GM13976 (cell line): ENCODE measurements at regions not wholly inside any gene's neighbourhood (a gene's known extent, or its start where the extent isn't known, plus 50 kb on each side); places are given as distances from the start of the nearest gene placed in this dataset.

Experiments
- DNase-seq: peaks from one replicate; pipeline ENCODE4 v3.0.0; 2012; ENCODE audit warnings: low spot score
- in situ Hi-C: fragments of 300-500 bp; cut with MboI; formaldehyde crosslinking; loops from one replicate; pipeline ENCODE4 v1.12.0; 2022; ENCODE audit warnings: low sequenced_read_pairs, mixed read lengths, inconsistent platforms; ENCODE audit not compliant: unreplicated experiment
- TF ChIP-seq, protein P1 (sequence below): IDR thresholded peaks from 2 replicates; pipeline ENCODE4 v1.5.1; 2012; ENCODE audit warnings: borderline replicate concordance, mild to moderate bottlenecking; ENCODE audit not compliant: insufficient read depth; ENCODE audit errors: extremely low read depth, missing control alignments, control extremely low read depth

DNA sequence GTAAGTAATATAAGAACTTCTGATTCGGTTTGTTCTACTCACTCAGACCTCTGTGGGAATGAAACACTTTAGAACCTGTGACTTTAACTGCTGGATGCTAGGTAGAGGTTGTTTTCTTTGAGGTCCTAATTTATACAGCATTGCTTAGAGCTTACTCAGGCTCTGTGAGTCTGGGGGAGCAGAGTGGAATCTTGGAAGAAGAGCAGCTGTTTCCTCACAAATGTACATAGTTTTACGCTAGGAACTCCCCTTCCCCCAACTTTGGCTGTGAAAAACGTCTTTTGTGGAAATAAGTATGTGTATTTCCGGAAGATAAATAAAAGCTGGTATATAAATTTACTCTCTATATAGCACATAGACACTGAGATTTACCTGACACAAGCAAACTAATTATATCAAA, 141.4 kb downstream of the NAA11 start:
- in situ Hi-C loops: no loop called here
- no peak for DNase-seq

DNA sequence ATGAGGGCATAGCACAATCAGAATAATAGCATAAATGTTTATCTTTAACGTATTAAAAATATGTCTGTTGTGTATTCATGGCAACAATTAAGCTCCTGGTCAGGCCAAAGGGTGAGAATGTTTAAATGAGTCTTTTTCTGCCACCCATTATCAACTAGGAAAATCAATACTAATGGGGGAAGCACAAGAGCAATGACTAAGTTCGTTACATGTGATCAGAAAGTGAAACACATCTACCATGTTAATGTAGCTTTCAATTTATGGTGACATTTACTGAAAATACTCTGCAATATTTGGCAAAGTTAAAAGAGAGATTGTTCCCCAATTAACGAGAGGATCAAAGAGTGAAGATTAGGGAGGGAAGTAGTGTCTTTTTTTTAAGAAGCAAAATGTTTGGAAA, 143.7 kb downstream of the NAA11 start:
- in situ Hi-C loops: no loop called here
- no peak for DNase-seq
- TF ChIP-seq, protein P1, sequence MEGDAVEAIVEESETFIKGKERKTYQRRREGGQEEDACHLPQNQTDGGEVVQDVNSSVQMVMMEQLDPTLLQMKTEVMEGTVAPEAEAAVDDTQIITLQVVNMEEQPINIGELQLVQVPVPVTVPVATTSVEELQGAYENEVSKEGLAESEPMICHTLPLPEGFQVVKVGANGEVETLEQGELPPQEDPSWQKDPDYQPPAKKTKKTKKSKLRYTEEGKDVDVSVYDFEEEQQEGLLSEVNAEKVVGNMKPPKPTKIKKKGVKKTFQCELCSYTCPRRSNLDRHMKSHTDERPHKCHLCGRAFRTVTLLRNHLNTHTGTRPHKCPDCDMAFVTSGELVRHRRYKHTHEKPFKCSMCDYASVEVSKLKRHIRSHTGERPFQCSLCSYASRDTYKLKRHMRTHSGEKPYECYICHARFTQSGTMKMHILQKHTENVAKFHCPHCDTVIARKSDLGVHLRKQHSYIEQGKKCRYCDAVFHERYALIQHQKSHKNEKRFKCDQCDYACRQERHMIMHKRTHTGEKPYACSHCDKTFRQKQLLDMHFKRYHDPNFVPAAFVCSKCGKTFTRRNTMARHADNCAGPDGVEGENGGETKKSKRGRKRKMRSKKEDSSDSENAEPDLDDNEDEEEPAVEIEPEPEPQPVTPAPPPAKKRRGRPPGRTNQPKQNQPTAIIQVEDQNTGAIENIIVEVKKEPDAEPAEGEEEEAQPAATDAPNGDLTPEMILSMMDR: no peak

More for the DNA sequence above, 141.4 kb downstream of the NAA11 start:
- TF ChIP-seq, protein P1: no peak

DNA sequence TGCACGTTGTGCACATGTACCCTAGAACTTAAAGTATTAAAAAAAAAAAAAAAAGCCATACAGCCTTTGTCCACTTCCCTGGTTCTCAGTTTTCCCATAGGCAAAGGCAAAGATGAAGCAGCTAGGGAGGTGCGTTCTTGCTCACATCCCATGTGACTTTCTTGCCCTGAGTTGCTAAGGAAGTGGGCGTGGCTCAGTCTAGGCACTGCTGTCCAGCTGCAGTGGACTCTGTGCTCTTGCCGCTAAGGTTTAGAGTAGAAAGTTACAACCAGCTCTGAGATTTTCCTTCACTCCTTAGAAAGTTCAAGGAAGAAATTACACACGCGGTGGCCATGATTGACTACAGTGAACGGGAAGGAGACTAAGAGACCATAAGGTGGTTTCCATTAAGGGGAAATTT, 144.7 kb downstream of the NAA11 start:
- in situ Hi-C loops: no loop called here
- TF ChIP-seq, protein P1: no peak
- DNase-seq: no peak

DNA sequence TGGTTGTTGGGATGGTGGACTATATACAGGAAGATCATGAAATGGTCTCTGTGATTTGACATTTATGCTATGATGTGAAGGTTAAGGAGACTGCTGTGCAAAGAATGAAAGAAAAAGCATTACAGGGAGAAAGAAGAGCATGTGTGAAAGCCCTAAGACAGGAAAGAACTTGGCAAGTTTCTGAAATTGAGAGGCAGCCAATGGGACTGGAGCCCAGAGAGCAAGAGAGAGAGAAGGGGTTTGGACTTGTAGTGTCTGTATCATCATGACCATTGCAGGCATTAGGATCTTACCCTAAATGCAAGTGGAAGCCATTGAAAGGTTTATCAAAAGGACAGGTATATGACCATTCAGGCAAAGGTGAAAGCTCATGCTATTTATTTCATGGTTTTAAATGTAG, 147.1 kb downstream of the NAA11 start:
- DNase-seq: no peak
- in situ Hi-C loops: no loop called here
- TF ChIP-seq, protein P1: no peak

DNA sequence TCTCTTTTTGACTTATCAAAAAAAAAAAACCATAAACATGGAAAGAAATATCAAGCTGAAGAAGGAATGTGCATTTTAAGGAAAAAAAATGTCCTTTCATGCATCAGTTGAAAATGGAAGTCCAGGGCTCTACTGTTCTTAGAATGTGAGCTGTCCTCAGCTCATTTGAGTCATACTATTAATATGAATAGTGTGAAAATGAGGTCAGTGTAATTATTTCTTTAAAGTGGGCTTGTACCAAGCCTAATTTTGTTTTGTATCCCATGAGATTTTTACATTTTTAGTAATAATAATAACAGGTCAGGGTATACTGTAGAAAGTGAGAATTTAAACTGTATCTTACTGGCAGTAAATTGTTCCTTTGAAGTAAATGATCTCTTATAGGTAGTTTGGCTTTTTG, 148.5 kb downstream of the NAA11 start:
- no peak for DNase-seq
- in situ Hi-C loops: no loop called here
- TF ChIP-seq, protein P1: no peak

DNA sequence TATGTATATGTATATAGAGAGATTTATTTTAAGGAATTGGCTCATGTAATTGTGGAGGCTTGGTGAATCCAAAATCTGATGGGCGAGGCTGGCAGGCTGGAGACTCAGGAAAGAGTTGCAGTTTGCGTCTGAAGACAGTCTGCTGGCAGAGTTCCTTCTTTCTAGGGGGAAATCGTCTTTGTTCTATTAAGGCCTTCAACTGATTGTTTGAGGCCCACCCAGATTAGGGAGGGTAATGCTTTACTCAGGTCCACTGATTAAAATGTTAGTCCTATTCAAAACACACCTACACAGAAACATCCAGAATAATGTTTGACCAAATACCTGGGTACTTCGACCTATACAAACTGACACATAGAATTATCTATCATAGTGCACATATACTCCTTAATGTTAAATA, 149.5 kb downstream of the NAA11 start:
- in situ Hi-C loops: no loop called here
- DNase-seq: no peak
- TF ChIP-seq, protein P1: no peak

DNA sequence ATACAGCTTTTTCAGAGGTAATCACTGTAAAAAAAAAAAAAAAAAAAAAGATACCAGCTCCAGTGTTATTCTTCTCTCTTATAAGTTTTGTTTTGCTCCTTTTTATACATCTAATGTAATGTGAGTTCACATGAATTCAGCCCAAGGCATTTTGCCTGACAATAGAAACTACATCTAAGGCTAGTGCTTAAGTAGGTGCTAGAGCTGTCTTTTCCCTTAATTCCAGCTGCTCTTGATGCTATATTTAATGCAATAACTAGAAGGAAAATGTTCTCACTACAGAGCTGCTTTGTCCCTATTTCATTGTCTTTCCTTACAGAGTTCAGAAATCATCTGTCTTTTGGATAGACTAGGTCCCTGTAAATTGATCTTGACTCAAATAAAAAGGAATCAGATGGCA, 150.1 kb downstream of the NAA11 start:
- in situ Hi-C loops: no loop called here
- TF ChIP-seq, protein P1: no peak
- DNase-seq: no peak
